Choroid plexus epithelial cell (primary cell): ENCODE measurements at regions not wholly inside any gene's neighbourhood (a gene's known extent, or its start where the extent isn't known, plus 50 kb on each side); places are given as distances from the start of the nearest gene placed in this dataset.

Experiments
- DNase-seq: peaks from one replicate; pipeline ENCODE4 v3.0.0-alpha.2; 2010; ENCODE audit warnings: low read depth
- H3K4me3 ChIP-seq: 2 replicates; pipeline ENCODE4 v1.5.1; 2011; ENCODE audit warnings: low read depth, mild to moderate bottlenecking, control low read depth, low read length, moderate library complexity
- TF ChIP-seq, protein P1 (sequence below): conservative IDR thresholded peaks from 2 replicates; pipeline ENCODE4 v1.5.1; 2011; ENCODE audit warnings: low read depth, mild to moderate bottlenecking, control low read depth, inconsistent platforms, low read length, moderate library complexity

DNA sequence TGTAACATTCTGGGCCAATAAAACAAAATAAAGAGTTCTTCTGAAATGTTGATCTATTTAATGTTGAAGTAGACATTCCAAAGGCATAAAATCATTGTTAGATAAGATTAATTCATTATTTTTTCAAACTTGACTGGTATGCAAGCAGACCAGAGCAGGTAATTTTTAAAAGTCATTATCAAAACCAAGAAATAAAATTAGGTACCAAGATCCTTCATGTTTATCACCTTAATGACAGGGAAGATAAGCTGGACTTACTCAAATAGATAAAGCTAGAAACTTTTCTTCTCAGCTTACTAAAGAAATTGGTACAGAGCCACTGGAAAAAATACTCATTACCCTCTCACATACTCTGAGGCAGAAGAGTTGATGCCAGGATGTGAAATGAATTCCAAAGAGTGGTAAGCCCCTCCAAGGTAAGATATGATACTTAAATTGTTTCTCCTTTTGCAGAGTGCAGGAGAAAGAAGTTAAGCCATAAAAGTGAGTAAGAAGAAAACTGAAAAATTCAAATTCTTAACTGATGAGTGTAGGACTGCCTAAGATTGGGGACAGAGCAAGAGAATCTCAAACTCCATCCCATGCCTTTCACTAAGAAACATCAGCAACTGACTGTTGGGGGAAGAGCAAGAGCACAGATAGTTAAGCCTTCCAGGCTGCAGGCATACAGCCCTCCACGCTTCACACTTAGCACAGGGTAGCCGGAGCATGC, 111.9 kb downstream of the SLC41A2 start:
- TF ChIP-seq, protein P1, sequence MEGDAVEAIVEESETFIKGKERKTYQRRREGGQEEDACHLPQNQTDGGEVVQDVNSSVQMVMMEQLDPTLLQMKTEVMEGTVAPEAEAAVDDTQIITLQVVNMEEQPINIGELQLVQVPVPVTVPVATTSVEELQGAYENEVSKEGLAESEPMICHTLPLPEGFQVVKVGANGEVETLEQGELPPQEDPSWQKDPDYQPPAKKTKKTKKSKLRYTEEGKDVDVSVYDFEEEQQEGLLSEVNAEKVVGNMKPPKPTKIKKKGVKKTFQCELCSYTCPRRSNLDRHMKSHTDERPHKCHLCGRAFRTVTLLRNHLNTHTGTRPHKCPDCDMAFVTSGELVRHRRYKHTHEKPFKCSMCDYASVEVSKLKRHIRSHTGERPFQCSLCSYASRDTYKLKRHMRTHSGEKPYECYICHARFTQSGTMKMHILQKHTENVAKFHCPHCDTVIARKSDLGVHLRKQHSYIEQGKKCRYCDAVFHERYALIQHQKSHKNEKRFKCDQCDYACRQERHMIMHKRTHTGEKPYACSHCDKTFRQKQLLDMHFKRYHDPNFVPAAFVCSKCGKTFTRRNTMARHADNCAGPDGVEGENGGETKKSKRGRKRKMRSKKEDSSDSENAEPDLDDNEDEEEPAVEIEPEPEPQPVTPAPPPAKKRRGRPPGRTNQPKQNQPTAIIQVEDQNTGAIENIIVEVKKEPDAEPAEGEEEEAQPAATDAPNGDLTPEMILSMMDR, result no peak
- DNase-seq, result no peak
- no peak overlapping the region for H3K4me3 ChIP-seq

DNA sequence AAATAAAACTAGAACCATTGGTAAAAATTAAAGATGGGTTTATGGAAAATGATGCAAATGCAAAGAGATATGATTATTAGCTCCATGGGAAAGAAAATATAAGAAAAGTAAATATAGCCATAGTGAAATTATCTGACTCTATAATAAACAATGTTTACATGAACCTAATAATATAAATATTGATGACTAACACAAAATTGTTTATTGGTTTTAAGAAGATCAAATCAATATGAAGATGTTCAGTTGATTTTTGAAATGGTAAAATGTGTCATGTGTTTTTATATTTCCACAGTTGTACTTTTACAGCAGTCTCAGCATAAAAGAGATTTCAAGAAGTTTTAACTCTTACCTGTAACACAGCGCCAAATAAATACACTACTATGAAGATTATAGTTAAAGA, 114.0 kb downstream of the SLC41A2 start:
- no peak overlapping the region for H3K4me3 ChIP-seq
- DNase-seq, result no peak
- TF ChIP-seq, protein P1, result no peak

- H3K4me3 ChIP-seq, result no peak overlapping the region
- TF ChIP-seq, protein P1, result no peak
- DNase-seq, result no peak
Measured at GRCh38 chr12:104840262-104840661, 117.8 kb downstream of the SLC41A2 start.

- TF ChIP-seq, protein P1, result no peak
- no peak for DNase-seq
- H3K4me3 ChIP-seq, result no peak overlapping the region
Measured at GRCh38 chr12:104835317-104835716, 122.8 kb downstream of the SLC41A2 start.

DNA sequence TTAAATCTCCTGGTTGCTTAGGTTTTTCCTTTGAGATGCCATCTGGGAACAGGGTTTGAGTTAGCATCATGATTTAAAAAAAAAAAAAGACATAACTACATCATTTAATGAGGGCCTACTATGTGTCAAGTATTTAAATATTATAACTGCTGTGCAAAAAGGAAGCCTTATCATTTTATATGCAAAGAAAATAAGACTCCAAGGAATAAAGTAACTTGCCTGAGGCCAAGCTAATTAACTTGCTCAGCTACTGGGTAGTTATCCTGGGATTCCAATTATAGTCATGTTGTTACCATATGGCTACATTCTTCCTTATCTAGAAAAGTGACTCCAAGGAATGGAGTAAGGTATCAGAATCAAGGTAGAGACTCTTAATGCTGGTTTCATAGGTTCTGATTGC, 123.5 kb downstream of the SLC41A2 start:
- no peak for DNase-seq
- TF ChIP-seq, protein P1, result no peak

GRCh38 chr12:104833756-104834155, 124.3 kb downstream of the SLC41A2 start:
- no peak overlapping the region for H3K4me3 ChIP-seq
- TF ChIP-seq, protein P1, result no peak
- no peak for DNase-seq

More for the DNA sequence above, 123.5 kb downstream of the SLC41A2 start:
- no peak overlapping the region for H3K4me3 ChIP-seq

DNA sequence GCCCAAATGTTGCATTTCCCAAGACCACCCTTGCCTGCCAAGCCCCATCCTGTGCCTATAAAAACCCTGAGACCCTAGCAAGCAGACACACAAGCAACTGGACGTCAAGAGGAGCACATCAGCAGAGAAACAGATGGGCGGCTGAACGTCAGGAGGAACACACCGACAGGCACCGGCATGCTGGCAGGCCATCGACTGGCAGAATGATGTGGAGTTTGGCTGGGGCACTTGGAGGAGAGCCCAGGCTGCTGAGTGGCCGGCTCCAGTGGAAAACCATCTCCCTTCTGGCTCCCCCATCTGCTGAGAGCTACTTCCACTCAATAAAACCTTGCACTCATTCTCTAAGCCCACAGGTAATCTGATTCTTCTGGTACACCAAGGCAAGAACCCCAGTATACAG, 130.1 kb downstream of the SLC41A2 start:
- no peak for DNase-seq
- no peak overlapping the region for H3K4me3 ChIP-seq
- TF ChIP-seq, protein P1, result no peak
